Prostate gland (tissue), 2 donors: ENCODE measurements at regions not wholly inside any gene's neighbourhood (a gene's known extent, or its start where the extent isn't known, plus 50 kb on each side); places are given as distances from the start of the nearest gene placed in this dataset.

ENCODE experiments used
- CTCF ChIP-seq, 4 experiments: fragments of 200-600 bp in 2 of 4; fragments of 450-650 bp in 2 of 4; sonication (generic) in 2 of 4; IDR thresholded peaks; 1 replicate in 3 of 4; 2 replicates in 1 of 4; pipeline ENCODE4 v1.5.1; 2016 to 2019; ENCODE audit warnings: antibody characterized with exemption in 4 of 4, mild to moderate bottlenecking in 2 of 4, moderate library complexity in 2 of 4
- POLR2AphosphoS5 ChIP-seq: sonication (generic); formaldehyde crosslinking; IDR thresholded peaks from one replicate; pipeline ENCODE4 v1.6.1; 2017; ENCODE audit warnings: antibody characterized with exemption

GRCh38 chr5:99617335-99617734, 688.5 kb upstream of the CHD1 start:
- no peak for TF ChIP-seq CTCF (IDR thresholded peaks at IDR 0.05)
- TF ChIP-seq POLR2AphosphoS5: no peak
